Endothelial cell of umbilical vein (primary cell): ENCODE measurements at regions not wholly inside any gene's neighbourhood (a gene's known extent, or its start where the extent isn't known, plus 50 kb on each side); places are given as distances from the start of the nearest gene placed in this dataset.

Experiments
- BruUV-seq: library from RNA; stranded (reverse); fragments of 400-500 nt; replicated peaks from 2 replicates; lab custom pipeline; 2021; lab: Mats Ljungman, UMichigan
- CTCF ChIA-PET: fragments of 300-600, 350-600 bp; sonication (Branson Sonifier 250); formaldehyde crosslinking; loops from one replicate; lab custom pipeline; 2021; ENCODE audit warnings: antibody characterized with exemption, inconsistent platforms; lab: Charles Lee
- POLR2A ChIA-PET: fragments of 300-600, 350-600 bp; sonication (Branson Sonifier 250); formaldehyde crosslinking; loops from one replicate; lab custom pipeline; 2021; ENCODE audit warnings: antibody characterized with exemption, inconsistent platforms; lab: Charles Lee
- DNase-seq: peaks from one replicate; pipeline ENCODE4 v3.0.0-alpha.2; 2011; ENCODE audit warnings: low read depth, low spot score
- FAIRE-seq: peaks from 2 replicates; lab custom pipeline; 2011; peaks lifted over from hg19 to GRCh38; lab: Jason Lieb, UNC
- H2AFZ ChIP-seq: 2 replicates; pipeline ENCODE4 v1.6.0; 2012; ENCODE audit warnings: low read depth, low read length, control low read depth, inconsistent platforms
- H3K27ac ChIP-seq: 2 replicates; pipeline ENCODE4 v1.5.1; 2011; ENCODE audit warnings: low read depth, mild to moderate bottlenecking, control low read depth, low read length, moderate library complexity; ENCODE audit not compliant: insufficient read depth
- H3K27me3 ChIP-seq, 2 experiments: 2 replicates each; pipeline versions ENCODE4 v1.6.0 to v1.6.1; 2011; ENCODE audit warnings: low read length in 2 of 2, mixed read lengths in 1 of 2; ENCODE audit not compliant: control insufficient read depth in 2 of 2, insufficient read depth in 2 of 2
- H3K36me3 ChIP-seq, 2 experiments: 2 replicates in 1 of 2; 3 replicates in 1 of 2; pipeline ENCODE4 v1.5.1; 2011; ENCODE audit warnings: low read length in 2 of 2, mild to moderate bottlenecking in 1 of 2, moderate library complexity in 1 of 2; ENCODE audit not compliant: control insufficient read depth in 2 of 2, insufficient read depth in 2 of 2; ENCODE audit errors: extremely low read depth in 1 of 2
- H3K4me1 ChIP-seq: 3 replicates; pipeline ENCODE4 v1.5.1; 2011; ENCODE audit warnings: mild to moderate bottlenecking, low read length; ENCODE audit not compliant: control insufficient read depth, insufficient read depth; ENCODE audit errors: extremely low read depth
- H3K4me2 ChIP-seq: 2 replicates; pipeline ENCODE4 v1.6.1; 2011; ENCODE audit warnings: low read length, control low read depth, mixed read lengths; ENCODE audit not compliant: insufficient read depth
- H3K4me3 ChIP-seq, 3 experiments: fragments of 200-600 bp in 1 of 3; sonication (generic), shearing (Covaris generic) in 1 of 3; replicated peaks in 1 of 3; 2 replicates each; pipeline ENCODE4 v1.5.1; 2011 to 2016; ENCODE audit warnings: control low read depth in 3 of 3, low read length in 3 of 3, mild to moderate bottlenecking in 2 of 3, inconsistent platforms in 1 of 3, low read depth in 1 of 3, moderate library complexity in 1 of 3; ENCODE audit not compliant: insufficient read depth in 1 of 3
- H3K79me2 ChIP-seq: 2 replicates; pipeline ENCODE4 v1.6.0; 2012; ENCODE audit warnings: low read length, inconsistent platforms; ENCODE audit not compliant: control insufficient read depth, insufficient read depth
- H3K9ac ChIP-seq: replicated peaks from 2 replicates; pipeline ENCODE3; 2011; ENCODE audit warnings: low read length, control low read depth; ENCODE audit not compliant: insufficient read depth; ENCODE audit errors: extremely low read depth
- H3K9me1 ChIP-seq: replicated peaks from 3 replicates; pipeline ENCODE4 v1.6.0; 2011; ENCODE audit warnings: mild to moderate bottlenecking, low read length; ENCODE audit not compliant: control insufficient read depth, insufficient read depth; ENCODE audit errors: extremely low read depth
- H3K9me3 ChIP-seq: replicated peaks from 2 replicates; pipeline ENCODE4 v1.5.1; 2012; ENCODE audit warnings: low read length, inconsistent platforms; ENCODE audit not compliant: control insufficient read depth, insufficient read depth
- H4K20me1 ChIP-seq: replicated peaks from 2 replicates; pipeline ENCODE3; 2011; ENCODE audit warnings: mild to moderate bottlenecking, low read length; ENCODE audit not compliant: control insufficient read depth, insufficient read depth; ENCODE audit errors: extremely low read depth
- EZH2 ChIP-seq: IDR thresholded peaks from 2 replicates; pipeline ENCODE4 v1.6.1; 2012; ENCODE audit warnings: borderline replicate concordance, low read depth, mild to moderate bottlenecking, moderate library complexity, low read length, inconsistent platforms; ENCODE audit not compliant: severe bottlenecking
- FOS ChIP-seq: IDR thresholded peaks from 2 replicates; pipeline ENCODE4 v1.6.1; 2011; ENCODE audit warnings: mild to moderate bottlenecking, low read length, moderate library complexity, borderline replicate concordance; ENCODE audit not compliant: insufficient read depth
- GATA2 ChIP-seq: IDR thresholded peaks from 2 replicates; pipeline ENCODE4 v1.7.0; 2011; ENCODE audit warnings: low read depth, mild to moderate bottlenecking, moderate library complexity, mixed read lengths, low read length; ENCODE audit not compliant: insufficient read length, insufficient read depth
- JUN ChIP-seq: IDR thresholded peaks from 2 replicates; pipeline ENCODE4 v1.6.1; 2011; ENCODE audit warnings: borderline replicate concordance, low read depth; ENCODE audit not compliant: insufficient read length, insufficient read depth
- MYC ChIP-seq: IDR thresholded peaks from one replicate; pipeline ENCODE4 v1.6.1; 2011; ENCODE audit warnings: mild to moderate bottlenecking, low read depth, low read length
- POLR2A ChIP-seq: IDR thresholded peaks from 2 replicates; pipeline ENCODE4 v1.6.1; 2012; ENCODE audit warnings: low read depth, mild to moderate bottlenecking, control low read depth, low read length
- POLR2AphosphoS5 ChIP-seq: IDR thresholded peaks from 2 replicates; pipeline ENCODE4 v1.6.1; 2012; ENCODE audit warnings: low read depth, mild to moderate bottlenecking, control low read depth, low read length, moderate library complexity; ENCODE audit not compliant: insufficient read depth
- dilution Hi-C: fragments of 300-500 bp; cut with MboI; formaldehyde crosslinking; loops from one replicate; pipeline ENCODE4 v1.15.0; 2019; ENCODE audit warnings: low sequenced_read_pairs; ENCODE audit not compliant: extremely low pct_ligation_motif_present
- intact Hi-C: fragments of 100-400 bp; cut with micrococcal nuclease; formaldehyde crosslinking; loops from one replicate; pipeline ENCODE4 v1.10.0; 2022
- TF ChIP-seq, protein P1 (sequence below): IDR thresholded peaks from 2 replicates; pipeline ENCODE4 v1.6.1; 2011; ENCODE audit not compliant: insufficient read depth, insufficient read length
- TF ChIP-seq, protein P2 (sequence below), 2 donors: IDR thresholded peaks; 1 replicate in 1 of 2; 2 replicates in 1 of 2; pipeline ENCODE4 v1.5.1; 2011; ENCODE audit warnings: low read length in 2 of 2, mild to moderate bottlenecking in 2 of 2, moderate library complexity in 2 of 2, control low read depth in 1 of 2, inconsistent platforms in 1 of 2, low read depth in 1 of 2; ENCODE audit not compliant: insufficient read depth in 1 of 2; ENCODE audit errors: extremely low read depth in 1 of 2

DNA sequence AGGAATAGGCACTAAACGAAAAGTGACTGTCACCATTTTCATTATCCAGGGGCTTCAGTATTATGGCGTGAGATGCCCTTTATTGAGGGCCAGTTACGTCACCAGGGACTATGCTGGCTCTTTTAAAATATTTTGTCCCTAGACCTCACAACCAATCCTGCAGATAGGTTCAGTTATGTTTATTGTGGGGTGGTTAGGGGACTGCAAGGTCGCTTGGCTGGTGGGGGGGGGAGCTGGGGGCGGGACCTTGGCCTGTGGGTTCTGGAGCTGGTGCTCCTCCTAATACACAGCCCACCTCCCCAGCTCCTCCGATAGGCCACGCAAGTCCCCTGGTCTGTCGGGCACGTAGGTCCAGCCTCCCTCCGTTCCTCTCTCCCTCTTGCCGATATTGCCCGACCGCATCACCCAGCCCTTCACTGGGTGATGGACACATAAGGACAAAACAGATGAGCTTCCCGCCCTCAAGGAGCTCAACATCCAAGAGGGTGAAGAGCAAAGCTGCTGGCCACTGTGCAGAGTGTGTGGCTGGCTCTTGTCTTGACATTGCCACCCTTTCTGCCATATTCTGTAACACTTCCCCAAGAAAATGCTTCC lies 271.8 kb downstream of the MATN1 start:
- Histone ChIP-seq H3K9ac (no peak overlapping the region), H3K9me3 (no peaks in the 10 kb centered on the region), H3K36me3 (no peaks in the 10 kb centered on the region), H4K20me1 (no peaks in the 10 kb centered on the region), H2AFZ (no peak overlapping the region), H3K4me1 (no peaks in the 10 kb centered on the region), H3K4me2 (no peak overlapping the region), H3K79me2 (no peaks in the 10 kb centered on the region), H3K9me1 (no peaks in the 10 kb centered on the region), H3K27me3 (no peaks in the 10 kb centered on the region), H3K27ac (no peak overlapping the region), H3K4me3 (no peak overlapping the region)
- intact Hi-C loops (no loop called here), dilution Hi-C loops (no loop called here)
- no peak for FAIRE-seq
- BruUV-seq = no TSS peak
- ChIA-PET CTCF (no interaction called here), POLR2A (no interaction called here)
- TF ChIP-seq, protein P1, sequence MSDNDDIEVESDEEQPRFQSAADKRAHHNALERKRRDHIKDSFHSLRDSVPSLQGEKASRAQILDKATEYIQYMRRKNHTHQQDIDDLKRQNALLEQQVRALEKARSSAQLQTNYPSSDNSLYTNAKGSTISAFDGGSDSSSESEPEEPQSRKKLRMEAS = no peak
- TF ChIP-seq FOS (no peak), POLR2A (no peak), MYC (no peak)
- no peak for DNase-seq

DNA sequence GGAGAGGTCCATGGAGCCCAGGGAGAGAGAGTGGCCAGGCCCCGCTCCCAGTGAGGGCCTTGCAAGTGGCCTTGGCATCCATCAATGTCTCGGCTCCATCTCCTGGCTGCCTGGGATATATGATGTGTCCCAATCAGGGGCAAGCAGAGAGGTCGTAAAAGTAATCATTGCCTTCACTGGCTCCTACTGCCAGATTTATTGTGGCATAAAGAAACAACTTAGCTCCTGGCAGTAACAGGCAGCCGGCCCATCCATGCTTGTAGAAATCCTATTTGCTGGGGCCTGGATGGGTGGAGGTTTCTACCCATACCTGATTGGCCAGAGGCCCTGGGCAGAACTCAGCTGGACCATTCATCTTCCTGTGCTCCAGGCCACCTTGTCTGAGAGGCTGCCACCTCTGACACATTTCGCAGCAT lies 272.6 kb downstream of the MATN1 start:
- BruUV-seq = no TSS peak
- Histone ChIP-seq H3K9me1 (no peaks in the 10 kb centered on the region), H3K4me3 (no peak overlapping the region), H2AFZ (no peak overlapping the region), H3K27ac (no peak overlapping the region), H3K4me1 (no peaks in the 10 kb centered on the region), H3K4me2 (no peak overlapping the region), H3K9me3 (no peaks in the 10 kb centered on the region), H3K9ac (no peak overlapping the region), H3K27me3 (no peaks in the 10 kb centered on the region), H3K36me3 (no peaks in the 10 kb centered on the region), H3K79me2 (no peaks in the 10 kb centered on the region), H4K20me1 (no peaks in the 10 kb centered on the region)
- intact Hi-C loops (no loop called here), dilution Hi-C loops (no loop called here)
- DNase-seq (no peak), FAIRE-seq (no peak)
- ChIA-PET CTCF (no interaction called here), POLR2A (no interaction called here)
- TF ChIP-seq, protein P2, sequence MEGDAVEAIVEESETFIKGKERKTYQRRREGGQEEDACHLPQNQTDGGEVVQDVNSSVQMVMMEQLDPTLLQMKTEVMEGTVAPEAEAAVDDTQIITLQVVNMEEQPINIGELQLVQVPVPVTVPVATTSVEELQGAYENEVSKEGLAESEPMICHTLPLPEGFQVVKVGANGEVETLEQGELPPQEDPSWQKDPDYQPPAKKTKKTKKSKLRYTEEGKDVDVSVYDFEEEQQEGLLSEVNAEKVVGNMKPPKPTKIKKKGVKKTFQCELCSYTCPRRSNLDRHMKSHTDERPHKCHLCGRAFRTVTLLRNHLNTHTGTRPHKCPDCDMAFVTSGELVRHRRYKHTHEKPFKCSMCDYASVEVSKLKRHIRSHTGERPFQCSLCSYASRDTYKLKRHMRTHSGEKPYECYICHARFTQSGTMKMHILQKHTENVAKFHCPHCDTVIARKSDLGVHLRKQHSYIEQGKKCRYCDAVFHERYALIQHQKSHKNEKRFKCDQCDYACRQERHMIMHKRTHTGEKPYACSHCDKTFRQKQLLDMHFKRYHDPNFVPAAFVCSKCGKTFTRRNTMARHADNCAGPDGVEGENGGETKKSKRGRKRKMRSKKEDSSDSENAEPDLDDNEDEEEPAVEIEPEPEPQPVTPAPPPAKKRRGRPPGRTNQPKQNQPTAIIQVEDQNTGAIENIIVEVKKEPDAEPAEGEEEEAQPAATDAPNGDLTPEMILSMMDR (IDR thresholded peaks at IDR 0.05; ENCODE audit: extremely low read depth in 1 of 2, insufficient read depth in 1 of 2, low read depth in 1 of 2, low read length in 2 of 2) = no peak
- no peak for TF ChIP-seq POLR2A
- TF ChIP-seq FOS = no peak
- TF ChIP-seq POLR2AphosphoS5 = no peak
- no peak for TF ChIP-seq MYC
- TF ChIP-seq JUN = no peak
- TF ChIP-seq, protein P1 = no peak
- TF ChIP-seq GATA2 = no peak
- TF ChIP-seq EZH2 = no peak
